ENCODE measurements at regions not wholly inside any gene's neighbourhood (a gene's known extent, or its start where the extent isn't known, plus 50 kb on each side); places are given as distances from the start of the nearest gene placed in this dataset.

DNA sequence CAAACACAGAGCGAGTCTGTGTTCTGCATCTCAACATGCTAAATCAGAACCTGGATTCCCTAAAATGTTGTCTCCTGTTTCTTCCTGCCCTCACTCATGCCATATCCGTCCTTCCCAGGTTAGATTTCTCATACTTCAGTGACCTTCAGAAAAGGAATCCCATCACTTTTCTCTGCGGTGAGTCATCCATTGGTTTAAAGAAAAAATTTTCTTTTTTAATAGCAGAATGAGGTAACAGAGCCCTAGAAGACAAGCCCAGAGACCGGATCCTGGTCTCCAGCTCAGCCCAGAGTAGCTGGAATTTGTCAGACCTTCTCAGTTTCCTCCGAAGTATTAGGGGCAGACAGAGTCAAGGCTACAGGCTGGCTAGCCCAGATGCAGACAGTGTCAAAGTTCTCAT, 143.2 kb upstream of the DMRT1 start:
- DNase-seq (ENCODE audit: low spot score): no peak
- peak overlapping the region; percentile 85 to 94 for H3K27ac ChIP-seq
- TF ChIP-seq, protein P1, sequence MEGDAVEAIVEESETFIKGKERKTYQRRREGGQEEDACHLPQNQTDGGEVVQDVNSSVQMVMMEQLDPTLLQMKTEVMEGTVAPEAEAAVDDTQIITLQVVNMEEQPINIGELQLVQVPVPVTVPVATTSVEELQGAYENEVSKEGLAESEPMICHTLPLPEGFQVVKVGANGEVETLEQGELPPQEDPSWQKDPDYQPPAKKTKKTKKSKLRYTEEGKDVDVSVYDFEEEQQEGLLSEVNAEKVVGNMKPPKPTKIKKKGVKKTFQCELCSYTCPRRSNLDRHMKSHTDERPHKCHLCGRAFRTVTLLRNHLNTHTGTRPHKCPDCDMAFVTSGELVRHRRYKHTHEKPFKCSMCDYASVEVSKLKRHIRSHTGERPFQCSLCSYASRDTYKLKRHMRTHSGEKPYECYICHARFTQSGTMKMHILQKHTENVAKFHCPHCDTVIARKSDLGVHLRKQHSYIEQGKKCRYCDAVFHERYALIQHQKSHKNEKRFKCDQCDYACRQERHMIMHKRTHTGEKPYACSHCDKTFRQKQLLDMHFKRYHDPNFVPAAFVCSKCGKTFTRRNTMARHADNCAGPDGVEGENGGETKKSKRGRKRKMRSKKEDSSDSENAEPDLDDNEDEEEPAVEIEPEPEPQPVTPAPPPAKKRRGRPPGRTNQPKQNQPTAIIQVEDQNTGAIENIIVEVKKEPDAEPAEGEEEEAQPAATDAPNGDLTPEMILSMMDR (IDR thresholded peaks at IDR 0.05): no peak
- H3K4me3 ChIP-seq: peak overlapping the region; percentile 3

DNA sequence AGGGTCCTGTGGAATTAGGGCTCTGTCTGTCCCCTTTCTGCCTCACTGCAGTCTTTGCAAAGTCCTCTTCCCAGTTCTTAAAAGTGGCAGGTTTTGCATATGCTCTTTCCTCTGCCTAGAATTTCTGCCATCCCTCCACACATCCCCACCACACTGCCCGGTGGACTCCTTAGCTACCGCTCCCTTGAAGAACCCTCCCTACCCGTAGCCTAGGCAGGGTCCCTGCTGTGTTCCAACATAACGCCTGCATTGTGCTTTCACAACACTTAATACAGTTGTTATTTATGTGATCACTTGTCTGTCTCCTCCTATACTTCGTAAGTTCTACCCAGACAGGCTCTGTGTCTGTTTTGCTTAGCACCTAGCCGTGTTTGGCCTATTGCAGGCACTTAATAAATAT, 142.5 kb upstream of the DMRT1 start:
- H3K4me3 ChIP-seq: peak overlapping the region; percentile 3
- TF ChIP-seq, protein P1 (IDR thresholded peaks at IDR 0.05): no peak
- peak overlapping the region; percentile 85 to 94 for H3K27ac ChIP-seq
- no peak for DNase-seq (ENCODE audit: low spot score)

DNA sequence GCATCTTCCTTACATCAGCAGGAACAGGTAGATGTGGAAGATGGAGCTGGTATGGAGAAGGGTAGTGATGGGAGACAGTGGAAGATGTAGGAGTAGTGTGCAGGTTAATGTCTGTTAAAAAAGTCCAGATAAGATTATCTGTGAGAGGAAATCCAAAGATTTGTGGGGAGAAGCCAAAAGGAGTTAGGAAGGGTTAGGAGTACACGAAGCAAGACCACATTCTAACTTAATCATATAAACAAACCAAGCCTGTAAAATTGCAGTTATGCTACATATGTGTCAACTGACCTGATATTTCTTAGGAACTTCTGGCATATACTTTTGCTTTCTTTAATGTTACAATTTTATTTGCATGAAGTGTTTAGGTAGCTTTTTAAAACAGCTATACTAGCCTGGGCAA, 142.1 kb upstream of the DMRT1 start:
- peak overlapping the region; percentile 85 to 94 for H3K27ac ChIP-seq
- H3K4me3 ChIP-seq: peak overlapping the region; percentile 3
- TF ChIP-seq, protein P1 (IDR thresholded peaks at IDR 0.05): no peak
- no peak for DNase-seq (ENCODE audit: low spot score)

- TF ChIP-seq, protein P1 (IDR thresholded peaks at IDR 0.05): no peak
- DNase-seq (ENCODE audit: low spot score): no peak
- Histone ChIP-seq H3K27ac (peak overlapping the region; percentile 85 to 94), H3K4me3 (no peak overlapping the region)
Measured at GRCh38 chr9:700365-701282, 140.9 kb upstream of the DMRT1 start.

GRCh38 chr9:703392-703791, 138.1 kb upstream of the DMRT1 start:
- no peak for DNase-seq (ENCODE audit: low spot score)
- H3K4me3 ChIP-seq: no peak overlapping the region
- peak overlapping the region; percentile 66 to 85 for H3K27ac ChIP-seq
- TF ChIP-seq, protein P1 (IDR thresholded peaks at IDR 0.05): no peak

GRCh38 chr9:706073-706472, 135.4 kb upstream of the DMRT1 start:
- DNase-seq (ENCODE audit: low spot score): no peak
- H3K27ac ChIP-seq: peak overlapping the region; percentile 87 to 89
- TF ChIP-seq, protein P1 (IDR thresholded peaks at IDR 0.05): no peak

More at GRCh38 chr9:706073-706472, 135.4 kb upstream of the DMRT1 start:
- H3K4me3 ChIP-seq: peak overlapping the region; percentile 71

All from coronary artery (tissue), 2 donors.